HEK293 (cell line): ENCODE measurements at regions not wholly inside any gene's neighbourhood (a gene's known extent, or its start where the extent isn't known, plus 50 kb on each side); places are given as distances from the start of the nearest gene placed in this dataset.

ENCODE experiments used
- CTCF ChIA-PET: fragments of 350-600 bp; formaldehyde crosslinking; extraction: SDS; loops from one replicate; lab custom pipeline; 2021; ENCODE audit warnings: antibody characterized with exemption; lab: Yijun Ruan, JAX
- POLR2A ChIA-PET: fragments of 300-600 bp; formaldehyde crosslinking; extraction: SDS; loops from one replicate; lab custom pipeline; 2020; ENCODE audit warnings: antibody characterized with exemption, inconsistent platforms; lab: Yijun Ruan, JAX
- H3K27ac ChIP-seq: fragments of 200-500 bp; sonication (Bioruptor generic); 2 replicates; pipeline ENCODE4 v1.5.1; 2014; ENCODE audit warnings: low read depth, low read length, control low read depth, inconsistent platforms; ENCODE audit errors: extremely low read depth
- H3K36me3 ChIP-seq, 2 experiments: fragments of 200-500 bp in 1 of 2; sonication (Bioruptor generic) in 1 of 2; 1 replicate in 1 of 2; 2 replicates in 1 of 2; pipeline ENCODE4 v1.5.1; 2014 to 2017; ENCODE audit warnings: inconsistent platforms in 2 of 2, low read length in 2 of 2; ENCODE audit not compliant: control insufficient read depth in 2 of 2, insufficient read depth in 1 of 2
- H3K4me1 ChIP-seq: fragments of 200-500 bp; sonication (Bioruptor generic); 2 replicates; pipeline ENCODE4 v1.5.1; 2014; ENCODE audit warnings: mild to moderate bottlenecking, low read length, inconsistent platforms; ENCODE audit not compliant: control insufficient read depth, insufficient read depth
- H3K4me3 ChIP-seq: 2 replicates; pipeline ENCODE4 v1.5.1; 2011; ENCODE audit warnings: low read depth, mild to moderate bottlenecking, control low read depth, low read length, moderate library complexity
- H3K9me3 ChIP-seq: fragments of 200-500 bp; sonication (Bioruptor generic); 2 replicates; pipeline ENCODE4 v1.5.1; 2014; ENCODE audit warnings: low read depth, low read length, inconsistent platforms; ENCODE audit not compliant: control insufficient read depth, insufficient read depth
- GFI1B ChIP-seq: fragments of 450-650 bp; formaldehyde crosslinking; IDR thresholded peaks from 2 replicates; pipeline ENCODE4 v1.5.1; 2016; ENCODE audit warnings: missing biosample characterization, missing genetic modification characterization
- GLI2 ChIP-seq: fragments of 450-650 bp; formaldehyde crosslinking; IDR thresholded peaks from 2 replicates; pipeline ENCODE4; 2017; ENCODE audit warnings: missing biosample characterization, missing genetic modification characterization, low read depth, borderline replicate concordance
- KLF16 ChIP-seq: fragments of 450-650 bp; formaldehyde crosslinking; IDR thresholded peaks from 2 replicates; pipeline ENCODE4 v1.5.1; 2017; ENCODE audit warnings: missing biosample characterization, missing genetic modification characterization
- SCRT2 ChIP-seq: fragments of 450-650 bp; formaldehyde crosslinking; IDR thresholded peaks from 2 replicates; pipeline ENCODE4 v1.5.1; 2016; ENCODE audit warnings: missing biosample characterization, missing genetic modification characterization
- TRIM28 ChIP-seq: IDR thresholded peaks from 2 replicates; pipeline ENCODE4 v1.6.1; 2011; ENCODE audit warnings: low read length, control low read depth, borderline replicate concordance
- ZBTB21 ChIP-seq: fragments of 450-650 bp; formaldehyde crosslinking; IDR thresholded peaks from 2 replicates; pipeline ENCODE4 v1.5.1; 2017; ENCODE audit warnings: missing biosample characterization, missing genetic modification characterization
- ZNF211 ChIP-seq: fragments of 450-650 bp; formaldehyde crosslinking; IDR thresholded peaks from 2 replicates; pipeline ENCODE4 v1.5.1; 2016; ENCODE audit warnings: low read depth, missing biosample characterization, missing genetic modification characterization
- ZNF221 ChIP-seq: fragments of 450-650 bp; formaldehyde crosslinking; IDR thresholded peaks from 2 replicates; pipeline ENCODE4 v1.5.1; 2017; ENCODE audit warnings: missing biosample characterization, missing genetic modification characterization, borderline replicate concordance
- ZNF239 ChIP-seq: fragments of 450-650 bp; formaldehyde crosslinking; IDR thresholded peaks from 2 replicates; pipeline ENCODE4 v1.5.1; 2016; ENCODE audit warnings: missing biosample characterization, missing genetic modification characterization
- ZNF302 ChIP-seq: fragments of 450-650 bp; formaldehyde crosslinking; IDR thresholded peaks from 2 replicates; pipeline ENCODE4 v1.5.1; 2016; ENCODE audit warnings: missing biosample characterization, missing genetic modification characterization, low read depth
- ZNF341 ChIP-seq: fragments of 450-650 bp; formaldehyde crosslinking; IDR thresholded peaks from 2 replicates; pipeline ENCODE4; 2016; ENCODE audit warnings: low read depth, missing biosample characterization, missing genetic modification characterization
- ZNF350 ChIP-seq: fragments of 450-650 bp; formaldehyde crosslinking; IDR thresholded peaks from 2 replicates; pipeline ENCODE4 v1.5.0; 2017; ENCODE audit warnings: missing biosample characterization, mild to moderate bottlenecking, missing genetic modification characterization
- ZNF433 ChIP-seq: fragments of 450-650 bp; formaldehyde crosslinking; IDR thresholded peaks from 2 replicates; pipeline ENCODE4 v1.5.1; 2016; ENCODE audit warnings: missing biosample characterization, missing genetic modification characterization, low read depth
- ZNF529 ChIP-seq: fragments of 450-650 bp; formaldehyde crosslinking; IDR thresholded peaks from 2 replicates; pipeline ENCODE4 v1.5.1; 2017; ENCODE audit warnings: missing genetic modification characterization, missing biosample characterization; ENCODE audit not compliant: insufficient replicate concordance
- ZNF544 ChIP-seq: fragments of 450-650 bp; formaldehyde crosslinking; IDR thresholded peaks from 2 replicates; pipeline ENCODE4 v1.5.0; 2017; ENCODE audit warnings: missing biosample characterization, missing genetic modification characterization
- ZNF585B ChIP-seq: fragments of 450-650 bp; formaldehyde crosslinking; IDR thresholded peaks from 2 replicates; pipeline ENCODE4 v1.5.1; 2016; ENCODE audit warnings: missing biosample characterization, missing genetic modification characterization
- ZNF621 ChIP-seq: fragments of 450-650 bp; formaldehyde crosslinking; IDR thresholded peaks from 2 replicates; pipeline ENCODE4 v1.5.1; 2017; ENCODE audit warnings: missing biosample characterization, missing genetic modification characterization
- ZNF677 ChIP-seq: fragments of 450-650 bp; IDR thresholded peaks from 2 replicates; pipeline ENCODE4 v1.5.0; 2018; ENCODE audit warnings: missing biosample characterization, mild to moderate bottlenecking, missing genetic modification characterization, moderate library complexity
- ZNF701 ChIP-seq: fragments of 450-650 bp; formaldehyde crosslinking; IDR thresholded peaks from 2 replicates; pipeline ENCODE4 v1.5.1; 2016; ENCODE audit warnings: missing biosample characterization, missing genetic modification characterization
- TF ChIP-seq, protein P1 (sequence below): fragments of 450-650 bp; formaldehyde crosslinking; IDR thresholded peaks from 2 replicates; pipeline ENCODE4; 2016; ENCODE audit warnings: missing biosample characterization, missing genetic modification characterization
- TF ChIP-seq, protein P2 (sequence below): fragments of 450-650 bp; formaldehyde crosslinking; IDR thresholded peaks from 2 replicates; pipeline ENCODE4 v1.5.1; 2016; ENCODE audit warnings: missing biosample characterization, missing genetic modification characterization, low read depth
- TF ChIP-seq, protein P3 (sequence below): fragments of 450-650 bp; formaldehyde crosslinking; IDR thresholded peaks from 2 replicates; pipeline ENCODE4 v1.5.1; 2016; ENCODE audit warnings: missing biosample characterization, missing genetic modification characterization
- TF ChIP-seq, protein P4 (sequence below): fragments of 450-650 bp; formaldehyde crosslinking; IDR thresholded peaks from 2 replicates; pipeline ENCODE4 v1.5.1; 2017; ENCODE audit warnings: missing biosample characterization, missing genetic modification characterization
- TF ChIP-seq, protein P5 (sequence below): fragments of 450-650 bp; formaldehyde crosslinking; IDR thresholded peaks from 2 replicates; pipeline ENCODE4 v1.5.1; 2017; ENCODE audit warnings: missing biosample characterization, missing genetic modification characterization

DNA sequence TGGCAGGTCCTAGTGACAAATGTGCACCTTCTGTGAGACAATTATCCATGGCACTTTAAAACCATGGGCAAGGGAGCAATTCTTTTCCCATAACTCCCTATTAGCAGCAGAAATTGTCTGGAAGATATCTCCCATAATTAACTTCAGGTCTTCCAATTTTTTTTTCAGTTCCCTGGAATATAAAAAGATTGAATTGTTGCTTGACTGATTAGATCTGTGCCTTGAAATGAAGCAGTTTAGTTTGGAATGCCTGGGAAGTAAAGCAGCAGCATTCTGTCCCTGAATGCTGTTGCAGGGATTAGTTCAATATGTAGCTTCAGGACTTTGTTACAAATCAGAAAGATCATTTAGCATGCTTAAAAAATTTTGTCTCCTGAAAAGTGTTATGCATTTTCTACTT lies 137.0 kb upstream of the GOLGA6L4 start (continued):
- TF ChIP-seq ZNF701 (tag by site-specific recombination) (no peak), ZNF544 (tag by site-specific recombination) (no peak)

DNA sequence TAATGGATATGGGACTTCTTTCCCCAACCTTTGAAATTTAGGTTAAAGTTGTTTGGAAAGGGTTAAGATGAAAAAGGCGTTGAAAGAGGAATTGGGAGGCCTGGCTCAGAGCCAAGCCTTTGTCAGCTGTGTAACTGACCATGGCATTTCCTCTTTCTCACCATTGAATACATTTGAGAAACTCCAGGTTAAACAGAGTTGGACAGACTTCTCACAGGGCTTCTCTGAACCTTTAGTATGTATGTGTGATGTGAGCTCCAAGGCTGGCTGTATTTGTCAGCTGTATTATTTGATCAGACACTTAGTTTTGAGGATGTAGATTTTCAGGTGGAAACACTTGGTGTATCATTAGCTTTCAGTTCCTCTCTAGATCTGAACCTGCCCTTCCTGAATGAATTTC lies 136.4 kb upstream of the GOLGA6L4 start:
- Histone ChIP-seq H3K36me3 (no peaks in the 10 kb centered on the region), H3K9me3 (no peaks in the 10 kb centered on the region), H3K4me1 (peaks cover 7% of the 10 kb centered on the region), H3K4me3 (no peak overlapping the region), H3K27ac (no peak overlapping the region)
- POLR2A ChIA-PET: no interaction called here
- CTCF ChIA-PET: interaction anchor here (1.2 kb wide), 1 partner anchor 13 kb away, joined by 3 read pairs; no protein-coding TSS in a partner anchor
- TF ChIP-seq, protein P1, sequence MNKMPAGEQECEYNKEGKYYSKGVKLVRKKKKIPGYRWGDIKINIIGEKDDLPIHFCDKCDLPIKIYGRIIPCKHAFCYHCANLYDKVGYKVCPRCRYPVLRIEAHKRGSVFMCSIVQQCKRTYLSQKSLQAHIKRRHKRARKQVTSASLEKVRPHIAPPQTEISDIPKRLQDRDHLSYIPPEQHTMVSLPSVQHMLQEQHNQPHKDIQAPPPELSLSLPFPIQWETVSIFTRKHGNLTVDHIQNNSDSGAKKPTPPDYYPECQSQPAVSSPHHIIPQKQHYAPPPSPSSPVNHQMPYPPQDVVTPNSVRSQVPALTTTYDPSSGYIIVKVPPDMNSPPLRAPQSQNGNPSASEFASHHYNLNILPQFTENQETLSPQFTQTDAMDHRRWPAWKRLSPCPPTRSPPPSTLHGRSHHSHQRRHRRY: no peak
- TF ChIP-seq, protein P2, sequence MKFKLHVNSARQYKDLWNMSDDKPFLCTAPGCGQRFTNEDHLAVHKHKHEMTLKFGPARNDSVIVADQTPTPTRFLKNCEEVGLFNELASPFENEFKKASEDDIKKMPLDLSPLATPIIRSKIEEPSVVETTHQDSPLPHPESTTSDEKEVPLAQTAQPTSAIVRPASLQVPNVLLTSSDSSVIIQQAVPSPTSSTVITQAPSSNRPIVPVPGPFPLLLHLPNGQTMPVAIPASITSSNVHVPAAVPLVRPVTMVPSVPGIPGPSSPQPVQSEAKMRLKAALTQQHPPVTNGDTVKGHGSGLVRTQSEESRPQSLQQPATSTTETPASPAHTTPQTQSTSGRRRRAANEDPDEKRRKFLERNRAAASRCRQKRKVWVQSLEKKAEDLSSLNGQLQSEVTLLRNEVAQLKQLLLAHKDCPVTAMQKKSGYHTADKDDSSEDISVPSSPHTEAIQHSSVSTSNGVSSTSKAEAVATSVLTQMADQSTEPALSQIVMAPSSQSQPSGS: no peak
- TF ChIP-seq ZBTB21 (tag by site-specific recombination) (no peak), ZNF585B (no peak), ZNF341 (tag by site-specific recombination) (no peak), ZNF302 (no peak), ZNF239 (tag by site-specific recombination) (no peak)

DNA sequence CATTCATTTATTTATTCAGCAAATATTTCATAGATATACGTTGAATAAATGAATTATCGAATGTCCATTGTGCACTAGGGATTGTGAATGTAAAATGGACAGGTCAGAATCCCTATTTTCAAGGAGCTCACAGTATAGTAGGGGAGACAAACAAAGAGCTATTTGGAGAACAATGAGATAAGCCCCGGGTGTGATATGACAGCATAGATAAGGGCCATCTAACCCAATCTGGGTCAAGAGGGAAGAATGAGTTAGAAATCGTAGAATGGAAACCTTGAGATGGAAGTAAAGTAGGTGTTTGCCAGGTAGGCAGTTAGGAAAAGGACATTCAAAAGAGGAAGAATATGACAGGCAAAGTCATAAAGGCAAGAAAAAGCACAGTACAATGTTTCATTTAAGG lies 132.2 kb upstream of the GOLGA6L4 start:
- peaks cover 7% of the 10 kb centered on the region for H3K4me1 ChIP-seq
- POLR2A ChIA-PET: no interaction called here
- H3K36me3 ChIP-seq: no peaks in the 10 kb centered on the region
- TF ChIP-seq ZNF677 (tag by site-specific recombination) (no peak), ZNF302 (no peak), SCRT2 (no peak), GFI1B (tag by site-specific recombination) (no peak), ZNF529 (tag by site-specific recombination) (no peak), ZNF621 (tag by site-specific recombination) (no peak)
- TF ChIP-seq, protein P3, sequence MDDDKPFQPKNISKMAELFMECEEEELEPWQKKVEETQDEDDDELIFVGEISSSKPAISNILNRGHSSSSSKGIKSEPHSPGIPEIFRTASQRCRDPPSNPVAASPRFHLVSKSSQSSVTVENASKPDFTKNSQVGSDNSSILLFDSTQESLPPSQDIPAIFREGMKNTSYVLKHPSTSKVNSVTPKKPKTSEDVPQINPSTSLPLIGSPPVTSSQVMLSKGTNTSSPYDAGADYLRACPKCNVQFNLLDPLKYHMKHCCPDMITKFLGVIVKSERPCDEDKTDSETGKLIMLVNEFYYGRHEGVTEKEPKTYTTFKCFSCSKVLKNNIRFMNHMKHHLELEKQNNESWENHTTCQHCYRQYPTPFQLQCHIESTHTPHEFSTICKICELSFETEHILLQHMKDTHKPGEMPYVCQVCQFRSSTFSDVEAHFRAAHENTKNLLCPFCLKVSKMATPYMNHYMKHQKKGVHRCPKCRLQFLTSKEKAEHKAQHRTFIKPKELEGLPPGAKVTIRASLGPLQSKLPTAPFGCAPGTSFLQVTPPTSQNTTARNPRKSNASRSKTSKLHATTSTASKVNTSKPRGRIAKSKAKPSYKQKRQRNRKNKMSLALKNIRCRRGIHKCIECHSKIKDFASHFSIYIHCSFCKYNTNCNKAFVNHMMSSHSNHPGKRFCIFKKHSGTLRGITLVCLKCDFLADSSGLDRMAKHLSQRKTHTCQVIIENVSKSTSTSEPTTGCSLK (tag by site-specific recombination): no peak
- no peak overlapping the region for H3K27ac ChIP-seq
- no peak overlapping the region for H3K4me3 ChIP-seq
- no peaks in the 10 kb centered on the region for H3K9me3 ChIP-seq
- CTCF ChIA-PET: interaction anchor here (0.6 kb wide), 1 partner anchor 9 kb away, joined by 3 read pairs; no protein-coding TSS in a partner anchor

DNA sequence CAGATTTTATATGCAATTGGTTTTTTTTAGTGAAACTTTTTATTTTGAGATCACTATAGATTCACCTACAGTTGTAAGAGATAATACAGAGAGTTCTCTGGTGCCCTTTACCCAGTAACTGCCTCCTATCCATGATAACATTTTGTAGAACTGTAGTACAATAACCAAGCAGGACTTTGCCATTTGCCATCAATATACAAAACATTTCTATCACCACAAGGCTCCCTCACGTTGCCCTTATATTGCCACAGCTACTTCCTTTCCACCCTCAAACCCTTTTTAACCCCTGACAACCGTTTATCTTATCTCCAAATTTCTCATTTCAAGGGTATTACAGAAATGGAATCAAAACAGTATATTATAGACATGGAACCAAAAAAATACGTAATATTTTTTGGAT lies 130.7 kb upstream of the GOLGA6L4 start:
- POLR2A ChIA-PET: no interaction called here
- no peak for TF ChIP-seq ZNF350 (tag by site-specific recombination)
- TF ChIP-seq TRIM28: no peak
- TF ChIP-seq KLF16 (tag by site-specific recombination): no peak
- TF ChIP-seq, protein P4, sequence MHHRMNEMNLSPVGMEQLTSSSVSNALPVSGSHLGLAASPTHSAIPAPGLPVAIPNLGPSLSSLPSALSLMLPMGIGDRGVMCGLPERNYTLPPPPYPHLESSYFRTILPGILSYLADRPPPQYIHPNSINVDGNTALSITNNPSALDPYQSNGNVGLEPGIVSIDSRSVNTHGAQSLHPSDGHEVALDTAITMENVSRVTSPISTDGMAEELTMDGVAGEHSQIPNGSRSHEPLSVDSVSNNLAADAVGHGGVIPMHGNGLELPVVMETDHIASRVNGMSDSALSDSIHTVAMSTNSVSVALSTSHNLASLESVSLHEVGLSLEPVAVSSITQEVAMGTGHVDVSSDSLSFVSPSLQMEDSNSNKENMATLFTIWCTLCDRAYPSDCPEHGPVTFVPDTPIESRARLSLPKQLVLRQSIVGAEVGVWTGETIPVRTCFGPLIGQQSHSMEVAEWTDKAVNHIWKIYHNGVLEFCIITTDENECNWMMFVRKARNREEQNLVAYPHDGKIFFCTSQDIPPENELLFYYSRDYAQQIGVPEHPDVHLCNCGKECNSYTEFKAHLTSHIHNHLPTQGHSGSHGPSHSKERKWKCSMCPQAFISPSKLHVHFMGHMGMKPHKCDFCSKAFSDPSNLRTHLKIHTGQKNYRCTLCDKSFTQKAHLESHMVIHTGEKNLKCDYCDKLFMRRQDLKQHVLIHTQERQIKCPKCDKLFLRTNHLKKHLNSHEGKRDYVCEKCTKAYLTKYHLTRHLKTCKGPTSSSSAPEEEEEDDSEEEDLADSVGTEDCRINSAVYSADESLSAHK: no peak
- no peak for TF ChIP-seq ZNF211 (tag by site-specific recombination)
- no peak for TF ChIP-seq ZNF529 (tag by site-specific recombination)
- TF ChIP-seq, protein P5, sequence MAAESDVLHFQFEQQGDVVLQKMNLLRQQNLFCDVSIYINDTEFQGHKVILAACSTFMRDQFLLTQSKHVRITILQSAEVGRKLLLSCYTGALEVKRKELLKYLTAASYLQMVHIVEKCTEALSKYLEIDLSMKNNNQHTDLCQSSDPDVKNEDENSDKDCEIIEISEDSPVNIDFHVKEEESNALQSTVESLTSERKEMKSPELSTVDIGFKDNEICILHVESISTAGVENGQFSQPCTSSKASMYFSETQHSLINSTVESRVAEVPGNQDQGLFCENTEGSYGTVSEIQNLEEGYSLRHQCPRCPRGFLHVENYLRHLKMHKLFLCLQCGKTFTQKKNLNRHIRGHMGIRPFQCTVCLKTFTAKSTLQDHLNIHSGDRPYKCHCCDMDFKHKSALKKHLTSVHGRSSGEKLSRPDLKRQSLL (tag by site-specific recombination): no peak
- TF ChIP-seq GLI2: no peak
- TF ChIP-seq ZNF433 (tag by site-specific recombination): no peak
- TF ChIP-seq ZBTB21 (tag by site-specific recombination): no peak
- no peak for TF ChIP-seq ZNF221 (tag by site-specific recombination)

More for the DNA sequence above, 130.7 kb upstream of the GOLGA6L4 start:
- H3K36me3 ChIP-seq: no peaks in the 10 kb centered on the region
- H3K4me3 ChIP-seq: no peak overlapping the region
- CTCF ChIA-PET: no interaction called here
- H3K4me1 ChIP-seq: no peaks in the 10 kb centered on the region
- no peak overlapping the region for H3K27ac ChIP-seq
- H3K9me3 ChIP-seq: no peaks in the 10 kb centered on the region
